ENCODE measurements at regions not wholly inside any gene's neighbourhood (a gene's known extent, or its start where the extent isn't known, plus 50 kb on each side); places are given as distances from the start of the nearest gene placed in this dataset.

- Histone ChIP-seq H3K4me1 (ENCODE audit: control insufficient read depth, insufficient read depth, low read length) (no peaks in the 10 kb centered on the region), H3K27me3 (ENCODE audit: control insufficient read depth, insufficient read depth, low read length) (no peaks in the 10 kb centered on the region), H3K4me3 (ENCODE audit: low read depth, low read length) (no peak overlapping the region), H3K27ac (ENCODE audit: low read depth, low read length) (no peak overlapping the region), H3K9me3 (ENCODE audit: control insufficient read depth, insufficient read depth, low read length) (peaks cover 4% of the 10 kb centered on the region), H3K36me3 (ENCODE audit: control insufficient read depth, insufficient read depth, low read length) (no peaks in the 10 kb centered on the region)
- no CpG with 5 or more reads among the region's 1 CpG for WGBS (ENCODE audit: insufficient coverage)
- DNase-seq (ENCODE audit: low read depth in 4 of 6, low spot score in 6 of 6): peak in 1 of 6 donors; percentile 26
Observed at GRCh38 chr7:81648716-81649115, 121.1 kb downstream of the HGF start.

- Histone ChIP-seq H3K4me3 (ENCODE audit: low read depth, low read length) (no peak overlapping the region), H3K27me3 (ENCODE audit: control insufficient read depth, insufficient read depth, low read length) (no peaks in the 10 kb centered on the region), H3K9me3 (ENCODE audit: control insufficient read depth, insufficient read depth, low read length) (no peaks in the 10 kb centered on the region), H3K36me3 (ENCODE audit: control insufficient read depth, insufficient read depth, low read length) (no peaks in the 10 kb centered on the region), H3K27ac (ENCODE audit: low read depth, low read length) (no peak overlapping the region), H3K4me1 (ENCODE audit: control insufficient read depth, insufficient read depth, low read length) (no peaks in the 10 kb centered on the region)
- WGBS (ENCODE audit: insufficient coverage): 90% methylated on average over 3 of the region's 5 CpGs
- peak in 1 of 6 donors; percentile 13 for DNase-seq (ENCODE audit: low read depth in 4 of 6, low spot score in 6 of 6)
Observed at GRCh38 chr7:81645435-81645834, 124.4 kb downstream of the HGF start.

DNA sequence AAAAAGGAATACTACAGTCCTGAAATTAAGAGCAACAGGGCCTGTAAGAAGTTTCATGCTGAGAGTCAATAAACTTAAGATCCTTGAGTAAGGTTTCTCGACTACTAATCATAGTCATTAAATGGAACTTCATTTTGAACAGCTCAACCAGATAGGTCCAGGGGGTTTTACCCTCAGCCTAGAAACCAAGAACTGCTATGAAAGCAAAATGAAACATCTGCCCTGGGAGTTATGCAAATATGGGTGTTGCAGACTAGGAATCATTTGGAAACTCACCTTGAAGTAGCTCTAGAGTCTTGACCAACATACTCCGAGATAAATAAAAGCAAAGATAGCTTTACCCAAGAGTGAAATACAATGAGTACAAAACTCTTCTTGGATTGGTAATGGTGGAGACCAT lies 128.0 kb downstream of the HGF start:
- Histone ChIP-seq H3K36me3 (ENCODE audit: control insufficient read depth, insufficient read depth, low read length) (no peaks in the 10 kb centered on the region), H3K9me3 (ENCODE audit: control insufficient read depth, insufficient read depth, low read length) (no peaks in the 10 kb centered on the region), H3K27ac (ENCODE audit: low read depth, low read length) (no peak overlapping the region), H3K4me3 (ENCODE audit: low read depth, low read length) (no peak overlapping the region), H3K27me3 (ENCODE audit: control insufficient read depth, insufficient read depth, low read length) (no peaks in the 10 kb centered on the region), H3K4me1 (ENCODE audit: control insufficient read depth, insufficient read depth, low read length) (no peaks in the 10 kb centered on the region)
- WGBS (ENCODE audit: insufficient coverage): no CpG with 5 or more reads among the region's 2 CpGs
- no peak for DNase-seq (ENCODE audit: low read depth in 4 of 6, low spot score in 6 of 6)

- no peaks in the 10 kb centered on the region for H3K27me3 ChIP-seq (ENCODE audit: control insufficient read depth, insufficient read depth, low read length)
- WGBS (ENCODE audit: insufficient coverage): 100% methylated on average over 1 of the region's 5 CpGs
- no peak for DNase-seq (ENCODE audit: low read depth in 4 of 6, low spot score in 6 of 6)
- H3K4me3 ChIP-seq (ENCODE audit: low read depth, low read length): no peak overlapping the region
- no peaks in the 10 kb centered on the region for H3K4me1 ChIP-seq (ENCODE audit: control insufficient read depth, insufficient read depth, low read length)
- H3K36me3 ChIP-seq (ENCODE audit: control insufficient read depth, insufficient read depth, low read length): no peaks in the 10 kb centered on the region
- H3K9me3 ChIP-seq (ENCODE audit: control insufficient read depth, insufficient read depth, low read length): no peaks in the 10 kb centered on the region
- no peak overlapping the region for H3K27ac ChIP-seq (ENCODE audit: low read depth, low read length)
Observed at GRCh38 chr7:81638198-81638597, 131.6 kb downstream of the HGF start.

DNA sequence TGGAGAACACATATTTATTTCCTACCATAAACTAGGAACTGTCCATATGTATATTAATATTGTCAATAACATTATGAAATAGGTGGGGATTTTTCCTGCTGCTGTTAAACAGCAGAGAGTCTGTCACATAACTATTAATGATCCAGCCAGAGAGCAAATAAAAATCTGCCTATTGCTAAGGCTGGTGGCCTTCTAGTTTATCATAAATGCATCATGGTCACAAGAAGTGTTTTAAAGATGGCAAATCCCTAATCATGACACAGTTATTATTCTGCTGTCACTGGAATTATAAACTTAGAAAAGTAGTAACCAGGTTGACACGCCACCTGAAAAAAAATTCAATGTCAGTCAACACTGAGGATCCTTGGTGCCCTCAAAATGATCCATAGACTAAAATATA lies 132.3 kb downstream of the HGF start:
- Histone ChIP-seq H3K27me3 (ENCODE audit: control insufficient read depth, insufficient read depth, low read length) (no peaks in the 10 kb centered on the region), H3K27ac (ENCODE audit: low read depth, low read length) (no peak overlapping the region), H3K9me3 (ENCODE audit: control insufficient read depth, insufficient read depth, low read length) (no peaks in the 10 kb centered on the region), H3K4me1 (ENCODE audit: control insufficient read depth, insufficient read depth, low read length) (no peaks in the 10 kb centered on the region), H3K36me3 (ENCODE audit: control insufficient read depth, insufficient read depth, low read length) (no peaks in the 10 kb centered on the region), H3K4me3 (ENCODE audit: low read depth, low read length) (no peak overlapping the region)
- DNase-seq (ENCODE audit: low read depth in 4 of 6, low spot score in 6 of 6): no peak
- WGBS (ENCODE audit: insufficient coverage): no CpG with 5 or more reads among the region's 1 CpG

- WGBS (ENCODE audit: insufficient coverage): 80% methylated on average over 1 of the region's 1 CpG
- Histone ChIP-seq H3K9me3 (ENCODE audit: control insufficient read depth, insufficient read depth, low read length) (no peaks in the 10 kb centered on the region), H3K27me3 (ENCODE audit: control insufficient read depth, insufficient read depth, low read length) (no peaks in the 10 kb centered on the region), H3K4me3 (ENCODE audit: low read depth, low read length) (no peak overlapping the region), H3K36me3 (ENCODE audit: control insufficient read depth, insufficient read depth, low read length) (no peaks in the 10 kb centered on the region), H3K27ac (ENCODE audit: low read depth, low read length) (no peak overlapping the region), H3K4me1 (ENCODE audit: control insufficient read depth, insufficient read depth, low read length) (no peaks in the 10 kb centered on the region)
- no peak for DNase-seq (ENCODE audit: low read depth in 4 of 6, low spot score in 6 of 6)
Observed at GRCh38 chr7:81632418-81632817, 137.4 kb downstream of the HGF start.

- DNase-seq (ENCODE audit: low read depth in 4 of 6, low spot score in 6 of 6): no peak
- Histone ChIP-seq H3K36me3 (ENCODE audit: control insufficient read depth, insufficient read depth, low read length) (no peaks in the 10 kb centered on the region), H3K4me3 (ENCODE audit: low read depth, low read length) (no peak overlapping the region), H3K9me3 (ENCODE audit: control insufficient read depth, insufficient read depth, low read length) (no peaks in the 10 kb centered on the region), H3K4me1 (ENCODE audit: control insufficient read depth, insufficient read depth, low read length) (no peaks in the 10 kb centered on the region), H3K27ac (ENCODE audit: low read depth, low read length) (no peak overlapping the region), H3K27me3 (ENCODE audit: control insufficient read depth, insufficient read depth, low read length) (no peaks in the 10 kb centered on the region)
- no CpG with 5 or more reads among the region's 1 CpG for WGBS (ENCODE audit: insufficient coverage)
Observed at GRCh38 chr7:81630600-81630999, 139.2 kb downstream of the HGF start.

GRCh38 chr7:81629702-81630101 lies 140.1 kb downstream of the HGF start:
- H3K4me1 ChIP-seq (ENCODE audit: control insufficient read depth, insufficient read depth, low read length): no peaks in the 10 kb centered on the region
- no peak for DNase-seq (ENCODE audit: low read depth in 4 of 6, low spot score in 6 of 6)
- no peak overlapping the region for H3K27ac ChIP-seq (ENCODE audit: low read depth, low read length)
- H3K27me3 ChIP-seq (ENCODE audit: control insufficient read depth, insufficient read depth, low read length): no peaks in the 10 kb centered on the region
- no peak overlapping the region for H3K4me3 ChIP-seq (ENCODE audit: low read depth, low read length)
- WGBS (ENCODE audit: insufficient coverage): 75% methylated on average over 1 of the region's 2 CpGs
- H3K36me3 ChIP-seq (ENCODE audit: control insufficient read depth, insufficient read depth, low read length): no peaks in the 10 kb centered on the region
- no peaks in the 10 kb centered on the region for H3K9me3 ChIP-seq (ENCODE audit: control insufficient read depth, insufficient read depth, low read length)

DNA sequence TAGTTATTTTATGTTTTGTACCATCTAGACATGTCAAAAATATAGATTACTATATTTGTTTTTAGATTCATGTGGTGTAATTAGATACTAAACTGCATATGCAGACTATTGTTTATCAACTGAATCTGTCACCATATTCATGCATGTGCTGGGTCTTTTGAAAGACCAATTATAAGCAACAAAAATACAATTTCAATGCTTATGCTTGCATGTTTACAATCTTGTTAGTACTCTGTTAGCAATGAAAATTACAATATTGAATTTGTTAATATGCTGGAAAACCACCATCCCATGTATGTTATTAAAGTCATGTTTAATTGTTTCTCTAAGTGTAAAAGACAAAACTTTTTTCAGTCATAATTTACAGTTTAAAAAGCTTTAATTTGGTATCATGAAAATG lies 140.9 kb downstream of the HGF start:
- H3K4me3 ChIP-seq (ENCODE audit: low read depth, low read length): no peak overlapping the region
- H3K36me3 ChIP-seq (ENCODE audit: control insufficient read depth, insufficient read depth, low read length): no peaks in the 10 kb centered on the region
- DNase-seq (ENCODE audit: low read depth in 4 of 6, low spot score in 6 of 6): no peak
- H3K27me3 ChIP-seq (ENCODE audit: control insufficient read depth, insufficient read depth, low read length): no peaks in the 10 kb centered on the region
- no peaks in the 10 kb centered on the region for H3K9me3 ChIP-seq (ENCODE audit: control insufficient read depth, insufficient read depth, low read length)
- H3K4me1 ChIP-seq (ENCODE audit: control insufficient read depth, insufficient read depth, low read length): no peaks in the 10 kb centered on the region
- H3K27ac ChIP-seq (ENCODE audit: low read depth, low read length): no peak overlapping the region

- Histone ChIP-seq H3K27ac (ENCODE audit: low read depth, low read length) (no peak overlapping the region), H3K4me3 (ENCODE audit: low read depth, low read length) (no peak overlapping the region), H3K9me3 (ENCODE audit: control insufficient read depth, insufficient read depth, low read length) (no peaks in the 10 kb centered on the region), H3K27me3 (ENCODE audit: control insufficient read depth, insufficient read depth, low read length) (no peaks in the 10 kb centered on the region), H3K4me1 (ENCODE audit: control insufficient read depth, insufficient read depth, low read length) (no peaks in the 10 kb centered on the region), H3K36me3 (ENCODE audit: control insufficient read depth, insufficient read depth, low read length) (no peaks in the 10 kb centered on the region)
- DNase-seq (ENCODE audit: low read depth in 4 of 6, low spot score in 6 of 6): no peak
- WGBS (ENCODE audit: insufficient coverage): no CpG with 5 or more reads among the region's 6 CpGs
Observed at GRCh38 chr7:81627536-81628287, 142.1 kb downstream of the HGF start.
